ENCODE measurements at regions not wholly inside any gene's neighbourhood (a gene's known extent, or its start where the extent isn't known, plus 50 kb on each side); places are given as distances from the start of the nearest gene placed in this dataset.

GRCh38 chr18:78145096-78145495, 834.5 kb upstream of the SALL3 start:
- no peaks in the 10 kb centered on the region for H3K9me3 ChIP-seq (ENCODE audit: control insufficient read depth in 5 of 5, low read length in 5 of 5)
- peaks cover 0 to 2% (median 0%) of the 10 kb centered on the region in 5 donors for H3K27me3 ChIP-seq (ENCODE audit: control insufficient read depth in 5 of 5, insufficient read depth in 4 of 5, low read length in 5 of 5)
- no peaks in the 10 kb centered on the region for H3K36me3 ChIP-seq (ENCODE audit: control insufficient read depth in 5 of 5, insufficient read depth in 5 of 5, low read length in 5 of 5)
- H3K27ac ChIP-seq (ENCODE audit: low read depth, low read length), result no peak overlapping the region
- H3K4me3 ChIP-seq (ENCODE audit: low read depth in 1 of 5, low read length in 5 of 5), result no peak overlapping the region
- no peak overlapping the region for H3K9ac ChIP-seq (ENCODE audit: low read length in 5 of 5)
- no peaks in the 10 kb centered on the region for H3K4me1 ChIP-seq (ENCODE audit: control insufficient read depth in 5 of 5, insufficient read depth in 5 of 5, low read length in 5 of 5)

- no peak overlapping the region for H3K27ac ChIP-seq (ENCODE audit: low read depth, low read length)
- H3K4me3 ChIP-seq (ENCODE audit: low read depth in 1 of 5, low read length in 5 of 5), result no peak overlapping the region
- no peaks in the 10 kb centered on the region for H3K9me3 ChIP-seq (ENCODE audit: control insufficient read depth in 5 of 5, low read length in 5 of 5)
- H3K4me1 ChIP-seq (ENCODE audit: control insufficient read depth in 5 of 5, insufficient read depth in 5 of 5, low read length in 5 of 5), result no peaks in the 10 kb centered on the region
- H3K9ac ChIP-seq (ENCODE audit: low read length in 5 of 5), result no peak overlapping the region
- no peaks in the 10 kb centered on the region for H3K36me3 ChIP-seq (ENCODE audit: control insufficient read depth in 5 of 5, insufficient read depth in 5 of 5, low read length in 5 of 5)
- peaks cover 0 to 2% (median 0%) of the 10 kb centered on the region in 5 donors for H3K27me3 ChIP-seq (ENCODE audit: control insufficient read depth in 5 of 5, insufficient read depth in 4 of 5, low read length in 5 of 5)
Measured at GRCh38 chr18:78146136-78147085, 833.2 kb upstream of the SALL3 start.

GRCh38 chr18:78150590-78150989, 829.0 kb upstream of the SALL3 start:
- peaks cover 0 to 2% (median 0%) of the 10 kb centered on the region in 5 donors for H3K27me3 ChIP-seq (ENCODE audit: control insufficient read depth in 5 of 5, insufficient read depth in 4 of 5, low read length in 5 of 5)
- no peaks in the 10 kb centered on the region for H3K4me1 ChIP-seq (ENCODE audit: control insufficient read depth in 5 of 5, insufficient read depth in 5 of 5, low read length in 5 of 5)
- no peaks in the 10 kb centered on the region for H3K36me3 ChIP-seq (ENCODE audit: control insufficient read depth in 5 of 5, insufficient read depth in 5 of 5, low read length in 5 of 5)
- H3K9me3 ChIP-seq (ENCODE audit: control insufficient read depth in 5 of 5, low read length in 5 of 5), result peaks cover 0 to 5% (median 0%) of the 10 kb centered on the region in 5 donors
- H3K27ac ChIP-seq (ENCODE audit: low read depth, low read length), result no peak overlapping the region
- no peak overlapping the region for H3K9ac ChIP-seq (ENCODE audit: low read length in 5 of 5)
- no peak overlapping the region for H3K4me3 ChIP-seq (ENCODE audit: low read depth in 1 of 5, low read length in 5 of 5)

- no peaks in the 10 kb centered on the region for H3K27me3 ChIP-seq (ENCODE audit: control insufficient read depth in 5 of 5, insufficient read depth in 4 of 5, low read length in 5 of 5)
- peaks cover 0 to 5% (median 0%) of the 10 kb centered on the region in 5 donors for H3K9me3 ChIP-seq (ENCODE audit: control insufficient read depth in 5 of 5, low read length in 5 of 5)
- H3K4me3 ChIP-seq (ENCODE audit: low read depth in 1 of 5, low read length in 5 of 5), result no peak overlapping the region
- H3K36me3 ChIP-seq (ENCODE audit: control insufficient read depth in 5 of 5, insufficient read depth in 5 of 5, low read length in 5 of 5), result no peaks in the 10 kb centered on the region
- no peak overlapping the region for H3K27ac ChIP-seq (ENCODE audit: low read depth, low read length)
- H3K4me1 ChIP-seq (ENCODE audit: control insufficient read depth in 5 of 5, insufficient read depth in 5 of 5, low read length in 5 of 5), result no peaks in the 10 kb centered on the region
- H3K9ac ChIP-seq (ENCODE audit: low read length in 5 of 5), result no peak overlapping the region
Measured at GRCh38 chr18:78151234-78151633, 828.4 kb upstream of the SALL3 start.

- H3K9ac ChIP-seq (ENCODE audit: low read length in 5 of 5), result no peak overlapping the region
- no peaks in the 10 kb centered on the region for H3K4me1 ChIP-seq (ENCODE audit: control insufficient read depth in 5 of 5, insufficient read depth in 5 of 5, low read length in 5 of 5)
- H3K27ac ChIP-seq (ENCODE audit: low read depth, low read length), result no peak overlapping the region
- H3K4me3 ChIP-seq (ENCODE audit: low read depth in 1 of 5, low read length in 5 of 5), result no peak overlapping the region
- H3K27me3 ChIP-seq (ENCODE audit: control insufficient read depth in 5 of 5, insufficient read depth in 4 of 5, low read length in 5 of 5), result no peaks in the 10 kb centered on the region
- H3K9me3 ChIP-seq (ENCODE audit: control insufficient read depth in 5 of 5, low read length in 5 of 5), result peaks cover 0 to 5% (median 0%) of the 10 kb centered on the region in 5 donors
- no peaks in the 10 kb centered on the region for H3K36me3 ChIP-seq (ENCODE audit: control insufficient read depth in 5 of 5, insufficient read depth in 5 of 5, low read length in 5 of 5)
Measured at GRCh38 chr18:78151948-78152725, 827.5 kb upstream of the SALL3 start.

- Histone ChIP-seq H3K4me3 (ENCODE audit: low read depth in 1 of 5, low read length in 5 of 5) (no peak overlapping the region), H3K27ac (ENCODE audit: low read depth, low read length) (no peak overlapping the region), H3K27me3 (ENCODE audit: control insufficient read depth in 5 of 5, insufficient read depth in 4 of 5, low read length in 5 of 5) (no peaks in the 10 kb centered on the region), H3K9me3 (ENCODE audit: control insufficient read depth in 5 of 5, low read length in 5 of 5) (peaks cover 0 to 5% (median 0%) of the 10 kb centered on the region in 5 donors), H3K36me3 (ENCODE audit: control insufficient read depth in 5 of 5, insufficient read depth in 5 of 5, low read length in 5 of 5) (no peaks in the 10 kb centered on the region), H3K9ac (ENCODE audit: low read length in 5 of 5) (no peak overlapping the region), H3K4me1 (ENCODE audit: control insufficient read depth in 5 of 5, insufficient read depth in 5 of 5, low read length in 5 of 5) (no peaks in the 10 kb centered on the region)
Measured at GRCh38 chr18:78153362-78153761, 826.3 kb upstream of the SALL3 start.

GRCh38 chr18:78154444-78154843, 825.2 kb upstream of the SALL3 start:
- Histone ChIP-seq H3K4me3 (ENCODE audit: low read depth in 1 of 5, low read length in 5 of 5) (no peak overlapping the region), H3K36me3 (ENCODE audit: control insufficient read depth in 5 of 5, insufficient read depth in 5 of 5, low read length in 5 of 5) (no peaks in the 10 kb centered on the region)

GRCh38 chr18:78154853-78155252, 824.8 kb upstream of the SALL3 start:
- Histone ChIP-seq H3K4me1 (ENCODE audit: control insufficient read depth in 5 of 5, insufficient read depth in 5 of 5, low read length in 5 of 5) (no peaks in the 10 kb centered on the region), H3K4me3 (ENCODE audit: low read depth in 1 of 5, low read length in 5 of 5) (no peak overlapping the region)

More at GRCh38 chr18:78154444-78154843, 825.2 kb upstream of the SALL3 start:
- peaks cover 0 to 5% (median 0%) of the 10 kb centered on the region in 5 donors for H3K9me3 ChIP-seq (ENCODE audit: control insufficient read depth in 5 of 5, low read length in 5 of 5)
- no peak overlapping the region for H3K27ac ChIP-seq (ENCODE audit: low read depth, low read length)
- H3K9ac ChIP-seq (ENCODE audit: low read length in 5 of 5), result no peak overlapping the region
- no peaks in the 10 kb centered on the region for H3K4me1 ChIP-seq (ENCODE audit: control insufficient read depth in 5 of 5, insufficient read depth in 5 of 5, low read length in 5 of 5)
- H3K27me3 ChIP-seq (ENCODE audit: control insufficient read depth in 5 of 5, insufficient read depth in 4 of 5, low read length in 5 of 5), result no peaks in the 10 kb centered on the region

GRCh38 chr18:78156466-78156865, 823.2 kb upstream of the SALL3 start:
- Histone ChIP-seq H3K4me3 (ENCODE audit: low read depth in 1 of 5, low read length in 5 of 5) (no peak overlapping the region), H3K36me3 (ENCODE audit: control insufficient read depth in 5 of 5, insufficient read depth in 5 of 5, low read length in 5 of 5) (no peaks in the 10 kb centered on the region), H3K9ac (ENCODE audit: low read length in 5 of 5) (no peak overlapping the region), H3K27ac (ENCODE audit: low read depth, low read length) (no peak overlapping the region), H3K9me3 (ENCODE audit: control insufficient read depth in 5 of 5, low read length in 5 of 5) (peaks cover 0 to 5% (median 0%) of the 10 kb centered on the region in 5 donors), H3K27me3 (ENCODE audit: control insufficient read depth in 5 of 5, insufficient read depth in 4 of 5, low read length in 5 of 5) (no peaks in the 10 kb centered on the region), H3K4me1 (ENCODE audit: control insufficient read depth in 5 of 5, insufficient read depth in 5 of 5, low read length in 5 of 5) (no peaks in the 10 kb centered on the region)

More at GRCh38 chr18:78154853-78155252, 824.8 kb upstream of the SALL3 start:
- Histone ChIP-seq H3K9ac (ENCODE audit: low read length in 5 of 5) (no peak overlapping the region), H3K9me3 (ENCODE audit: control insufficient read depth in 5 of 5, low read length in 5 of 5) (peaks cover 0 to 5% (median 0%) of the 10 kb centered on the region in 5 donors), H3K27me3 (ENCODE audit: control insufficient read depth in 5 of 5, insufficient read depth in 4 of 5, low read length in 5 of 5) (no peaks in the 10 kb centered on the region), H3K36me3 (ENCODE audit: control insufficient read depth in 5 of 5, insufficient read depth in 5 of 5, low read length in 5 of 5) (no peaks in the 10 kb centered on the region), H3K27ac (ENCODE audit: low read depth, low read length) (no peak overlapping the region)

GRCh38 chr18:78158943-78159342, 820.7 kb upstream of the SALL3 start:
- H3K4me3 ChIP-seq (ENCODE audit: low read depth in 1 of 5, low read length in 5 of 5), result no peak overlapping the region
- no peaks in the 10 kb centered on the region for H3K36me3 ChIP-seq (ENCODE audit: control insufficient read depth in 5 of 5, insufficient read depth in 5 of 5, low read length in 5 of 5)
- no peaks in the 10 kb centered on the region for H3K9me3 ChIP-seq (ENCODE audit: control insufficient read depth in 5 of 5, low read length in 5 of 5)
- H3K27me3 ChIP-seq (ENCODE audit: control insufficient read depth in 5 of 5, insufficient read depth in 4 of 5, low read length in 5 of 5), result no peaks in the 10 kb centered on the region
- no peak overlapping the region for H3K27ac ChIP-seq (ENCODE audit: low read depth, low read length)
- no peaks in the 10 kb centered on the region for H3K4me1 ChIP-seq (ENCODE audit: control insufficient read depth in 5 of 5, insufficient read depth in 5 of 5, low read length in 5 of 5)
- no peak overlapping the region for H3K9ac ChIP-seq (ENCODE audit: low read length in 5 of 5)
